DOHH2 (cell line): ENCODE measurements at regions not wholly inside any gene's neighbourhood (a gene's known extent, or its start where the extent isn't known, plus 50 kb on each side); places are given as distances from the start of the nearest gene placed in this dataset.

ENCODE experiments used
- H3F3A ChIP-seq: fragments of 200-600 bp; sonication (generic), shearing (Covaris generic); 2 replicates; pipeline ENCODE4 v1.6.0; 2016; ENCODE audit warnings: antibody characterized with exemption, mild to moderate bottlenecking; ENCODE audit not compliant: control insufficient read depth, insufficient read depth
- H3K27ac ChIP-seq: fragments of 200-600 bp; sonication (generic); 2 replicates; pipeline ENCODE4 v1.5.1; 2014; ENCODE audit warnings: low read depth, mild to moderate bottlenecking, low read length, moderate library complexity
- H3K27me3 ChIP-seq: fragments of 200-600 bp; sonication (generic); 2 replicates; pipeline ENCODE4 v1.6.1; 2014; ENCODE audit warnings: mild to moderate bottlenecking, low read length, mixed read lengths; ENCODE audit not compliant: control insufficient read depth
- H3K36me3 ChIP-seq: fragments of 200-600 bp; sonication (generic); 2 replicates; pipeline ENCODE4 v1.6.1; 2014; ENCODE audit warnings: mild to moderate bottlenecking, low read length, moderate library complexity, mixed read lengths; ENCODE audit not compliant: control insufficient read depth
- H3K4me1 ChIP-seq: fragments of 200-600 bp; sonication (generic); 2 replicates; pipeline ENCODE4 v1.6.1; 2014; ENCODE audit warnings: mild to moderate bottlenecking, low read length, mixed read lengths; ENCODE audit not compliant: control insufficient read depth
- H3K4me2 ChIP-seq: fragments of 200-600 bp; sonication (generic); 2 replicates; pipeline ENCODE4 v1.6.0; 2014; ENCODE audit warnings: mild to moderate bottlenecking, low read length, moderate library complexity
- H3K4me3 ChIP-seq: fragments of 200-600 bp; sonication (generic); 2 replicates; pipeline ENCODE4 v1.5.1; 2014; ENCODE audit warnings: mild to moderate bottlenecking, low read length, mixed read lengths
- H3K79me2 ChIP-seq: fragments of 200-600 bp; sonication (generic); 2 replicates; pipeline ENCODE4 v1.6.1; 2014; ENCODE audit warnings: mild to moderate bottlenecking, low read length, mixed read lengths; ENCODE audit not compliant: control insufficient read depth
- H3K9me2 ChIP-seq: fragments of 200-600 bp; sonication (generic); replicated peaks from 2 replicates; pipeline ENCODE4 v1.6.1; 2014; ENCODE audit warnings: mild to moderate bottlenecking, low read length, mixed read lengths; ENCODE audit not compliant: control insufficient read depth
- H3K9me3 ChIP-seq: fragments of 200-600 bp; sonication (generic); 2 replicates; pipeline ENCODE4 v1.6.1; 2014; ENCODE audit warnings: antibody characterized with exemption, low read length, mixed read lengths; ENCODE audit not compliant: control insufficient read depth, insufficient read depth
- H4K20me1 ChIP-seq: fragments of 200-600 bp; sonication (generic); 2 replicates; pipeline ENCODE4 v1.6.0; 2014; ENCODE audit warnings: low read depth, mild to moderate bottlenecking, antibody characterized with exemption, low read length, moderate library complexity; ENCODE audit not compliant: control insufficient read depth, insufficient read depth
- EZH2phosphoT487 ChIP-seq: fragments of 200-600 bp; sonication (generic); IDR thresholded peaks from 2 replicates; pipeline ENCODE4 v1.6.1; 2017; ENCODE audit warnings: borderline replicate concordance, mild to moderate bottlenecking, antibody characterized with exemption, low read length, moderate library complexity, mixed read lengths
- TF ChIP-seq, protein P1 (sequence below): fragments of 200-600 bp; sonication (generic); IDR thresholded peaks from one replicate; pipeline ENCODE4 v1.5.1; 2014; ENCODE audit warnings: antibody characterized with exemption, mild to moderate bottlenecking, low read depth, low read length; ENCODE audit not compliant: poor library complexity, severe bottlenecking

DNA sequence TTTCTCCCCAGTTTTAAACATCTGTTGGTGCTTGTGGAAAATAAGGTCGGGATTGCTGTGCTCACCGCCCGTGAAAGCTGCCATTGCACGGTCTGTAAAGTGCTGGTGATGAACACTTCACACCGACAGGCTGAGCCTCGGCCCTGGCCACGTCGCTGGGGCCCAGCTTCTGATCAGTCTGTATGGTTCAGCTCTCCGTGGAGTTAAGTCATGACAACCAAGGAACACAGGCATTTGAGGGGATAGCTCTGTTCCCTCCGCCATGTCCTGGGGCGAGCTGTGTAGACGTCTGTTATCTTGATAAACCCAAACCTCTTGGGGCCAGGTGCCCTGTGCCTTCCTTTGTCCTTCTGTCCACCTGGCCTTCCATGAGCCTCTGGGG is 110.6 kb downstream of the METRNL start:
- H3K4me3 ChIP-seq, result no peak overlapping the region
- H3K4me1 ChIP-seq, result peaks cover 23% of the 10 kb centered on the region
- H3F3A ChIP-seq, result no peaks in the 10 kb centered on the region
- H3K9me3 ChIP-seq, result no peaks in the 10 kb centered on the region; the same call in 1 of the 2 replicates
- H3K36me3 ChIP-seq, result no peaks in the 10 kb centered on the region
- H3K79me2 ChIP-seq, result no peaks in the 10 kb centered on the region
- H4K20me1 ChIP-seq, result no peaks in the 10 kb centered on the region
- H3K4me2 ChIP-seq, result no peak overlapping the region
- H3K27ac ChIP-seq, result no peak overlapping the region
- TF ChIP-seq, protein P1, sequence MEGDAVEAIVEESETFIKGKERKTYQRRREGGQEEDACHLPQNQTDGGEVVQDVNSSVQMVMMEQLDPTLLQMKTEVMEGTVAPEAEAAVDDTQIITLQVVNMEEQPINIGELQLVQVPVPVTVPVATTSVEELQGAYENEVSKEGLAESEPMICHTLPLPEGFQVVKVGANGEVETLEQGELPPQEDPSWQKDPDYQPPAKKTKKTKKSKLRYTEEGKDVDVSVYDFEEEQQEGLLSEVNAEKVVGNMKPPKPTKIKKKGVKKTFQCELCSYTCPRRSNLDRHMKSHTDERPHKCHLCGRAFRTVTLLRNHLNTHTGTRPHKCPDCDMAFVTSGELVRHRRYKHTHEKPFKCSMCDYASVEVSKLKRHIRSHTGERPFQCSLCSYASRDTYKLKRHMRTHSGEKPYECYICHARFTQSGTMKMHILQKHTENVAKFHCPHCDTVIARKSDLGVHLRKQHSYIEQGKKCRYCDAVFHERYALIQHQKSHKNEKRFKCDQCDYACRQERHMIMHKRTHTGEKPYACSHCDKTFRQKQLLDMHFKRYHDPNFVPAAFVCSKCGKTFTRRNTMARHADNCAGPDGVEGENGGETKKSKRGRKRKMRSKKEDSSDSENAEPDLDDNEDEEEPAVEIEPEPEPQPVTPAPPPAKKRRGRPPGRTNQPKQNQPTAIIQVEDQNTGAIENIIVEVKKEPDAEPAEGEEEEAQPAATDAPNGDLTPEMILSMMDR, result no peak
- no peaks in the 10 kb centered on the region for H3K27me3 ChIP-seq
- no peaks in the 10 kb centered on the region for H3K9me2 ChIP-seq

GRCh38 chr17:83190601-83191387 is 111.4 kb downstream of the METRNL start:
- no peak overlapping the region for H3K4me3 ChIP-seq
- H4K20me1 ChIP-seq, result no peaks in the 10 kb centered on the region
- H3K36me3 ChIP-seq, result no peaks in the 10 kb centered on the region
- no peaks in the 10 kb centered on the region for H3K27me3 ChIP-seq
- no peaks in the 10 kb centered on the region for H3K79me2 ChIP-seq
- no peak overlapping the region for H3K27ac ChIP-seq
- no peaks in the 10 kb centered on the region; the same call in 1 of the 2 replicates for H3K9me3 ChIP-seq
- peaks cover 23% of the 10 kb centered on the region for H3K4me1 ChIP-seq
- TF ChIP-seq EZH2phosphoT487, result no peak
- TF ChIP-seq, protein P1, result no peak
- H3K9me2 ChIP-seq, result no peaks in the 10 kb centered on the region
- H3K4me2 ChIP-seq, result no peak overlapping the region
- no peaks in the 10 kb centered on the region for H3F3A ChIP-seq

DNA sequence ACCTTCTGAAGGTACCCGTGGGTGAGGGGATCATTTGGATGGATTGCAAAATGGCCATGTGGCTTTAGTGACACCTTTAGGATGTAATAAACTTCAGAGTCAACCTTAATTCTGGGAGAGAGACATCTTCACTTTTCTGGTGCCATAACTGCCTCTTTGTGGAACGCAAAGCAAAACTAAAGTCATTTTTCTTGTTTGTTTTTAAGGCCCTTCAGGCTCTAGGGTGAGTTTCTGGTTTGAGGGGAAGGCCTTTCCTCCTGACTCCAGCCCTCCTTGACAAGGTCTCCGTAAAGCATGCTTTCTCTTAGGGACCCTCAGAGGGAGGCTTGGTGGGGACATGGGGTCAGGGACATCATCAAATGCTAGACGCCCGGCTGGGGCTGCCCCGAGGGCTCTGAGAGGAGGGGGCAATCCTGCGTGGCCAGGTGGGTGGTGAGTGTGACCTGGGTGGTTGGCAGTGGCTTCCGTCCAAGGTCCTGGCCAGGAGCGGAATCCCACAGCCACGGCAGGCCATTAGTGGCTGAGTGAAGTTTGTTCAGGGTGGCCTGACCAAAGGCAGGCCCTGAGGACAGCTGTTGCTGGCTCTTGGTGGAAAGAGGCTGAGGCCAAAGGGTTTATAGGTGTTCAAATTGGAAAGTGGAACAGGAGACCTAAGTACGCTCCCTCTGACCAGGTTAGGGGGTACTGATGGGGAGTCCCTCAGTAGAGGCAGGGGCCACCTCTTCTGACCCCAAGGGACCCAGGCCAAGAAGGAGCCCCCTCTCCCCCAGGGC is 112.2 kb downstream of the METRNL start:
- no peaks in the 10 kb centered on the region; the same call in 1 of the 2 replicates for H3K9me3 ChIP-seq
- H4K20me1 ChIP-seq, result no peaks in the 10 kb centered on the region
- H3K4me3 ChIP-seq, result no peak overlapping the region
- no peak overlapping the region for H3K4me2 ChIP-seq
- H3K79me2 ChIP-seq, result no peaks in the 10 kb centered on the region
- no peaks in the 10 kb centered on the region for H3F3A ChIP-seq
- TF ChIP-seq, protein P1, result no peak
- no peak for TF ChIP-seq EZH2phosphoT487
- H3K27ac ChIP-seq, result no peak overlapping the region
- no peaks in the 10 kb centered on the region for H3K36me3 ChIP-seq
- peaks cover 23% of the 10 kb centered on the region for H3K4me1 ChIP-seq
- no peaks in the 10 kb centered on the region for H3K9me2 ChIP-seq
- no peaks in the 10 kb centered on the region for H3K27me3 ChIP-seq
